ENCODE measurements at regions not wholly inside any gene's neighbourhood (a gene's known extent, or its start where the extent isn't known, plus 50 kb on each side); places are given as distances from the start of the nearest gene placed in this dataset.

GRCh38 chr3:76525726-76526125 lies 514.2 kb upstream of the ROBO2 start:
- no peak for FAIRE-seq

More at GRCh38 chr3:76525726-76526125, 514.2 kb upstream of the ROBO2 start:
- no peak for DNase-seq (ENCODE audit: low read depth in 1 of 2, low spot score in 2 of 2)
- Histone ChIP-seq H3K4me3 (ENCODE audit: extremely low read depth in 1 of 4, insufficient read depth in 2 of 4, low read depth in 3 of 4, low read length in 4 of 4) (no peak overlapping the region), H2AK5ac (ENCODE audit: low read depth, low read length) (no peak overlapping the region), H3K14ac (ENCODE audit: insufficient read length) (no peak overlapping the region), H4K91ac (replicated peaks; ENCODE audit: insufficient read length, low read length) (no peak overlapping the region), H4K20me1 (replicated peaks in 1 of 2; ENCODE audit: control insufficient read depth in 1 of 2, insufficient read depth in 2 of 2, low read length in 2 of 2) (no peaks in the 10 kb centered on the region), H4K5ac (ENCODE audit: insufficient read length, low read depth, low read length) (no peak overlapping the region), H2BK120ac (replicated peaks; ENCODE audit: low read depth, low read length) (no peak overlapping the region), H2AFZ (ENCODE audit: low read length) (no peak overlapping the region), H2BK12ac (ENCODE audit: low read depth, low read length) (no peak overlapping the region), H3K79me2 (ENCODE audit: control insufficient read depth in 1 of 2, insufficient read depth in 2 of 2, low read length in 2 of 2) (no peaks in the 10 kb centered on the region), H3K4me1 (replicated peaks in 1 of 4; ENCODE audit: control insufficient read depth in 3 of 4, insufficient read depth in 4 of 4, low read length in 3 of 4) (no peaks in the 10 kb centered on the region), H3K27ac (ENCODE audit: low read depth, low read length) (no peak overlapping the region), H3K18ac (ENCODE audit: extremely low read depth, low read length) (no peak overlapping the region), H3K4me2 (ENCODE audit: insufficient read depth in 1 of 2, low read depth in 2 of 2, low read length in 2 of 2) (no peak overlapping the region), H3K9ac (replicated peaks in 1 of 4; ENCODE audit: extremely low read depth in 1 of 4, low read depth in 3 of 4, low read length in 3 of 4) (no peak overlapping the region), H2BK15ac (ENCODE audit: low read length) (no peak overlapping the region), H3K79me1 (ENCODE audit: low read depth, low read length) (no peaks in the 10 kb centered on the region), H3K56ac (replicated peaks; ENCODE audit: insufficient read length, low read depth, low read length) (no peak overlapping the region), H3K23me2 (ENCODE audit: low read depth, low read length) (peaks cover 1% of the 10 kb centered on the region; the same call in 1 of the 2 replicates), H3K4ac (replicated peaks; ENCODE audit: insufficient read length, low read depth, low read length) (no peak overlapping the region), H2BK5ac (ENCODE audit: low read depth, low read length) (no peak overlapping the region), H2BK20ac (ENCODE audit: low read length) (no peak overlapping the region), H4K8ac (ENCODE audit: extremely low read depth, insufficient read depth, low read length) (no peak overlapping the region), H3K36me3 (ENCODE audit: control insufficient read depth in 2 of 4, insufficient read depth in 4 of 4, low read length in 3 of 4) (no peaks in the 10 kb centered on the region), H3K27me3 (replicated peaks in 1 of 4; ENCODE audit: control insufficient read depth in 3 of 4, extremely low read depth in 1 of 4, insufficient read depth in 3 of 4, low read length in 3 of 4) (no peaks in the 10 kb centered on the region), H3K9me3 (ENCODE audit: insufficient read depth in 2 of 2, low read depth in 1 of 2, low read length in 1 of 2) (no peaks in the 10 kb centered on the region), H3K23ac (ENCODE audit: insufficient read length) (no peak overlapping the region)
- CTCF ChIA-PET (ENCODE audit: partially characterized antibody), result interaction anchor here (1.2 to 1.7 kb wide), 2 partner anchors 15 to 25 kb away, joined by 3 to 4 read pairs; no protein-coding TSS in a partner anchor
- TF ChIP-seq EGR1 (IDR thresholded peaks at IDR 0.05; ENCODE audit: borderline replicate concordance, low read depth, low read length) (no peak), TAF7 (optimal IDR thresholded peaks at IDR 0.05; ENCODE audit: borderline replicate concordance, low read depth, low read length) (no peak), RNF2 (IDR thresholded peaks at IDR 0.05; ENCODE audit: borderline replicate concordance, low read depth, low read length, missing control alignments, poor library complexity, severe bottlenecking) (no peak), SIX5 (IDR thresholded peaks at IDR 0.05; ENCODE audit: low read depth, low read length) (no peak), PHF8 (conservative IDR thresholded peaks at IDR 0.05; ENCODE audit: low read depth, low read length) (no peak), SP4 (IDR thresholded peaks at IDR 0.05; ENCODE audit: low read length) (no peak), ATF2 (IDR thresholded peaks at IDR 0.05; ENCODE audit: low read length) (no peak), ATF3 (IDR thresholded peaks at IDR 0.05; ENCODE audit: insufficient read depth, low read depth, low read length) (no peak), HDAC2 (IDR thresholded peaks at IDR 0.05; ENCODE audit: borderline replicate concordance in 1 of 2, low read depth in 2 of 2, low read length in 2 of 2) (no peak), RXRA (IDR thresholded peaks at IDR 0.05; ENCODE audit: insufficient read depth, low read depth, low read length) (no peak)
- 92% methylated on average over 2 of the region's 2 CpGs; no CpG with 5 or more reads in 1 of the 2 experiments for WGBS, 2 experiments (ENCODE audit: extremely low coverage in 1 of 2, insufficient coverage in 1 of 2, insufficient read length in 1 of 2, insufficient replicate concordance in 2 of 2, low coverage in 1 of 2, low lambda C conversion rate in 2 of 2, missing lambda C conversion rate in 1 of 2)
- POLR2A ChIA-PET (ENCODE audit: partially characterized antibody), result no interaction called here

Data from H1 (cell line).